HEK293 (cell line): ENCODE measurements at regions not wholly inside any gene's neighbourhood (a gene's known extent, or its start where the extent isn't known, plus 50 kb on each side); places are given as distances from the start of the nearest gene placed in this dataset.
A peak's percentile ranks its signal among the peaks of the same experiment; 100 is the strongest.

Source experiments
- CTCF ChIA-PET: fragments of 350-600 bp; formaldehyde crosslinking; extraction: SDS; loops from one replicate; lab custom pipeline; 2021; ENCODE audit warnings: antibody characterized with exemption; lab: Yijun Ruan, JAX
- POLR2A ChIA-PET: fragments of 300-600 bp; formaldehyde crosslinking; extraction: SDS; loops from one replicate; lab custom pipeline; 2020; ENCODE audit warnings: antibody characterized with exemption, inconsistent platforms; lab: Yijun Ruan, JAX
- H3K27ac ChIP-seq: fragments of 200-500 bp; sonication (Bioruptor generic); 2 replicates; pipeline ENCODE4 v1.5.1; 2014; ENCODE audit warnings: low read depth, low read length, control low read depth, inconsistent platforms; ENCODE audit errors: extremely low read depth
- H3K36me3 ChIP-seq, 2 experiments: fragments of 200-500 bp in 1 of 2; sonication (Bioruptor generic) in 1 of 2; 1 replicate in 1 of 2; 2 replicates in 1 of 2; pipeline ENCODE4 v1.5.1; 2014 to 2017; ENCODE audit warnings: inconsistent platforms in 2 of 2, low read length in 2 of 2; ENCODE audit not compliant: control insufficient read depth in 2 of 2, insufficient read depth in 1 of 2
- H3K4me1 ChIP-seq: fragments of 200-500 bp; sonication (Bioruptor generic); 2 replicates; pipeline ENCODE4 v1.5.1; 2014; ENCODE audit warnings: mild to moderate bottlenecking, low read length, inconsistent platforms; ENCODE audit not compliant: control insufficient read depth, insufficient read depth
- H3K4me3 ChIP-seq: 2 replicates; pipeline ENCODE4 v1.5.1; 2011; ENCODE audit warnings: low read depth, mild to moderate bottlenecking, control low read depth, low read length, moderate library complexity
- H3K9me3 ChIP-seq: fragments of 200-500 bp; sonication (Bioruptor generic); 2 replicates; pipeline ENCODE4 v1.5.1; 2014; ENCODE audit warnings: low read depth, low read length, inconsistent platforms; ENCODE audit not compliant: control insufficient read depth, insufficient read depth
- HOXC10 ChIP-seq: sonication (generic); formaldehyde crosslinking; IDR thresholded peaks from 2 replicates; pipeline ENCODE4 v1.8.1; 2023; ENCODE audit warnings: mild to moderate bottlenecking, missing genetic modification reagents
- KLF7 ChIP-seq: fragments of 450-650 bp; formaldehyde crosslinking; IDR thresholded peaks from 2 replicates; pipeline ENCODE4 v1.5.1; 2016; ENCODE audit warnings: missing biosample characterization, missing genetic modification characterization, borderline replicate concordance
- SETDB1 ChIP-seq: IDR thresholded peaks from one replicate; pipeline ENCODE4 v1.6.1; 2017; ENCODE audit warnings: mild to moderate bottlenecking, low read length, moderate library complexity, mixed read lengths; ENCODE audit not compliant: insufficient read length
- ZBTB20 ChIP-seq: fragments of 450-650 bp; formaldehyde crosslinking; IDR thresholded peaks from 2 replicates; pipeline ENCODE4 v1.5.1; 2016; ENCODE audit warnings: missing biosample characterization, missing genetic modification characterization
- ZIC2 ChIP-seq: fragments of 450-650 bp; formaldehyde crosslinking; IDR thresholded peaks from 2 replicates; pipeline ENCODE4 v1.5.1; 2016; ENCODE audit warnings: missing biosample characterization, missing genetic modification characterization
- ZNF140 ChIP-seq: fragments of 450-650 bp; formaldehyde crosslinking; IDR thresholded peaks from 2 replicates; pipeline ENCODE4 v1.5.1; 2016; ENCODE audit warnings: missing biosample characterization, missing genetic modification characterization
- ZNF146 ChIP-seq: fragments of 450-650 bp; formaldehyde crosslinking; IDR thresholded peaks from 2 replicates; pipeline ENCODE4 v1.5.1; 2016; ENCODE audit warnings: missing biosample characterization, missing genetic modification characterization
- ZNF174 ChIP-seq: fragments of 450-650 bp; formaldehyde crosslinking; IDR thresholded peaks from 2 replicates; pipeline ENCODE4 v1.5.0; 2017; ENCODE audit warnings: missing biosample characterization, mild to moderate bottlenecking, missing genetic modification characterization
- ZNF221 ChIP-seq: fragments of 450-650 bp; formaldehyde crosslinking; IDR thresholded peaks from 2 replicates; pipeline ENCODE4 v1.5.1; 2017; ENCODE audit warnings: missing biosample characterization, missing genetic modification characterization, borderline replicate concordance
- ZNF274 ChIP-seq, 2 experiments: fragments of 200-500 bp in 1 of 2; fragments of 450-650 bp in 1 of 2; sonication (Bioruptor generic) in 1 of 2; formaldehyde crosslinking in 1 of 2; IDR thresholded peaks; 2 replicates each; pipeline versions ENCODE4 v1.5.1 to v1.6.1; 2014 to 2016; ENCODE audit warnings: borderline replicate concordance in 1 of 2, inconsistent platforms in 1 of 2, low read length in 1 of 2, missing biosample characterization in 1 of 2, missing genetic modification characterization in 1 of 2
- ZNF398 ChIP-seq: fragments of 450-650 bp; formaldehyde crosslinking; IDR thresholded peaks from 2 replicates; pipeline ENCODE4 v1.5.1; 2017; ENCODE audit warnings: missing biosample characterization, missing genetic modification characterization
- ZNF488 ChIP-seq: fragments of 450-650 bp; formaldehyde crosslinking; IDR thresholded peaks from 2 replicates; pipeline ENCODE4 v1.5.1; 2016; ENCODE audit warnings: missing biosample characterization, missing genetic modification characterization
- ZNF549 ChIP-seq: fragments of 450-650 bp; IDR thresholded peaks from 2 replicates; pipeline ENCODE4 v1.5.1; 2018; ENCODE audit warnings: missing biosample characterization, missing genetic modification characterization, mild to moderate bottlenecking, inconsistent platforms, moderate library complexity
- ZNF654 ChIP-seq: fragments of 450-650 bp; formaldehyde crosslinking; IDR thresholded peaks from 2 replicates; pipeline ENCODE4 v1.5.1; 2016; ENCODE audit warnings: low read depth, missing biosample characterization, missing genetic modification characterization
- ZNF792 ChIP-seq: fragments of 450-650 bp; formaldehyde crosslinking; IDR thresholded peaks from 2 replicates; pipeline ENCODE4 v1.5.1; 2016; ENCODE audit warnings: missing biosample characterization, missing genetic modification characterization

- H3K4me3 ChIP-seq = no peak overlapping the region
- TF ChIP-seq ZNF488 (tag by site-specific recombination) (no peak), KLF7 (tag by site-specific recombination) (no peak), ZNF654 (tag by site-specific recombination) (no peak), HOXC10 (CRISPR knock-in tag) (no peak), ZNF274 (IDR thresholded peaks at IDR 0.05; ENCODE audit: low read length) (no peak), ZNF274 (tag by site-specific recombination; IDR thresholded peaks at IDR 0.05; ENCODE audit: borderline replicate concordance) (no peak), ZNF140 (tag by site-specific recombination) (no peak), ZNF398 (no peak), ZIC2 (tag by site-specific recombination) (no peak), ZBTB20 (tag by site-specific recombination) (no peak), ZNF221 (no peak), ZNF146 (tag by site-specific recombination) (no peak)
- POLR2A ChIA-PET = no interaction called here
- CTCF ChIA-PET = interaction anchor here (2.4 kb wide), 1 partner anchor 325 kb away, joined by 12 read pairs; no protein-coding TSS in a partner anchor
- no peaks in the 10 kb centered on the region for H3K4me1 ChIP-seq
- H3K27ac ChIP-seq = no peak overlapping the region
- no peaks in the 10 kb centered on the region for H3K9me3 ChIP-seq
- no peaks in the 10 kb centered on the region for H3K36me3 ChIP-seq
Measured at GRCh38 chr20:51312480-51312783, 230.1 kb downstream of the NFATC2 start.

- ChIA-PET CTCF (interaction anchor here (8.4 kb wide), 1 partner anchor 323 kb away, joined by 243 read pairs; no protein-coding TSS in a partner anchor), POLR2A (no interaction called here)
- no peaks in the 10 kb centered on the region for H3K9me3 ChIP-seq
- TF ChIP-seq ZNF792 (tag by site-specific recombination) = no peak
- TF ChIP-seq ZNF174 (tag by site-specific recombination) = no peak
- no peak overlapping the region for H3K27ac ChIP-seq
- H3K4me3 ChIP-seq = no peak overlapping the region
- no peaks in the 10 kb centered on the region for H3K4me1 ChIP-seq
- H3K36me3 ChIP-seq = no peaks in the 10 kb centered on the region
Measured at GRCh38 chr20:51311636-51312479, 230.7 kb downstream of the NFATC2 start.

- peak; percentile 80 for TF ChIP-seq SETDB1
- no peak for TF ChIP-seq ZNF549
- H3K4me3 ChIP-seq = no peak overlapping the region
- H3K4me1 ChIP-seq = no peaks in the 10 kb centered on the region
- no peak overlapping the region for H3K27ac ChIP-seq
- CTCF ChIA-PET = interaction anchor here (0.6 to 8.4 kb wide), 10 partner anchors 7 to 561 kb away, joined by 3 to 243 read pairs (median 5); no protein-coding TSS in a partner anchor
- POLR2A ChIA-PET = no interaction called here
- no peaks in the 10 kb centered on the region for H3K9me3 ChIP-seq
- H3K36me3 ChIP-seq = no peaks in the 10 kb centered on the region
Measured at GRCh38 chr20:51310216-51310615, 232.3 kb downstream of the NFATC2 start.
